Medulla oblongata (tissue), 1 donor: ENCODE measurements at regions not wholly inside any gene's neighbourhood (a gene's known extent, or its start where the extent isn't known, plus 50 kb on each side); places are given as distances from the start of the nearest gene placed in this dataset.

Experiments
- DNase-seq: peaks from one replicate; pipeline ENCODE4 v3.0.0-alpha.2; 2015; ENCODE audit errors: extremely low spot score

DNA sequence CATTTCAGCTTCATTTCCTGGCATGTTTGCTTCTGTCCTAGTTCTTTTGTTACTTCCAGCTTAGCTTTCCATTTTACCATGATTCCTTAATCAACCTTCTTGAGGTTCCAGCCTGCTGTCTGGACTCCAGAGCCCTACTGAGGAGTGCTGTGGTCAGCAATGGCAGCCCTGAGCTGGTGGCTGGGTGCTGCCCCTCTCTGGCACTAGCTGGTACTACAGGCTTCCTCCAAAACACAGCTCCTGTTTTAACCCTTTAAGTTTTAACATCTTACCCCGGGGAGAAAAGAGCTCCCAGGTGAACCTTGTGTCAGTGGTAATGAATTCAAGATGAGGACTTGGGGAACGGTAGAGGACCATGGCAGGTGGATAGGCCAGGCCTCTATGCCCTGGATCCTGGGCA is 395.5 kb downstream of the TMEM114 start:
- no peak for DNase-seq

DNA sequence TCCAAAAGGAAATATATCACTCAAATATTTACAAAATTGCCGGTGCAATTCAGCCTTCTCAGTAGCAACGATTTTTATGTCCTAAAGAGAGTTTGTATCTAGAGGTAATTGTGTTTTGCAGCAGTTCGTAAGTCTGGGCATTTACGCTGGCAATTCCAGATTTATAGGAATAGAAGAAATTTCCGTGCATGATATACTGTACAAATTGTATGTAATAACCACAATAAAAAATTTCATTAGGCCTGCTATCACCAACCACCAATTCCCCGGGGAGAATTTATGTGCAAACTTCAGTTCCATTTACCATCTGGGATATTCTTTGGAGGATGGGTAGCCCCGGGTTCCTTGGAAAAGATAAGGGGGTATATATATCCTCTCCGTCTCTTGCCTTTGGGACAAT is 401.5 kb downstream of the TMEM114 start:
- no peak for DNase-seq

DNA sequence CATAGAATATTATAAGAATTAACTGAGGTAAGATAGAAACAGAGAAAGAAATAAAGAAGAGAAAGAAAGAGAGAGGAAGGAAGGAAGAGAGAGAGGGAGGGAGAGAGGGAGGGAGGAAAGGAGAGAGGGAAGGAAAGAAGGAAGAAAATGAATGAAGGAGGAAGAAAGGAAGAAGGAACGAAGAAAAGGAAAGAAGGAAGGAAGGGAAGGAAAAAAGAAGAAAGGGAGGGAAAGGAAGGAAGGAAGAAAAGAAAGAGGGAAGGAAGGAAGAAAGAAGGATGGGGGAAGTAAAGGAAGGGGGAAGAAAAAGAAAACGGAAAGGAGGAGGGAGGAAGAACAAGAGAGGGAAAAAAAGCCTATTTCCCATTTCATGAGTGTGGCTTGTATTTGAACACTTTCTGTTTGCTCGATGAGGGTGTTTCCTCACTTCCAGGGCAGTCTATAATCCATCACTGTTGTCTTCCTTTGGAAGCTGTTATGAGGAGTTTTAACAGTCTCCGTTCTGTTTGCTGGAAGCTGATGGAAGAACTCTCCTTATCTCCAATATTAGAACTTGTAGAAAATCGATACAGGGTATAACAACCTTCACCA is 402.4 kb downstream of the TMEM114 start:
- DNase-seq: no peak

DNA sequence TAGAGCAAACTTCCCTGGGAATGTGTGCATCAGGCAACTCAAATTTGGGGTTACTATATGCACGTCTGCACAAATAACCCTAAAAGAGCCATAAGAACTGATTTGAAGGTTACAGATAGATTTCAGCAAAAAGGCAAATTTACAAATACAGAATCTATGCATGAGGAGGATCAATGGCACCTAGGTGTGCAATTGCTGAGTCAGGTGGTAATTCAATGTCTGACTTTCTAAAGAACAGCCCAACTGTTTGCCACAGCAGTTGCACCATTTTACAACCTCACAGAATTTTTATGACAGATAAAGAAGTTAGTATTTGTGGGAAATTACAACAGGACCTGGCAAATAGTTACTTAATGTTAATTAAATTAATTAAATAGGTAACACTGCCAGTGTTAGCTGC is 405.5 kb downstream of the TMEM114 start:
- no peak for DNase-seq

DNA sequence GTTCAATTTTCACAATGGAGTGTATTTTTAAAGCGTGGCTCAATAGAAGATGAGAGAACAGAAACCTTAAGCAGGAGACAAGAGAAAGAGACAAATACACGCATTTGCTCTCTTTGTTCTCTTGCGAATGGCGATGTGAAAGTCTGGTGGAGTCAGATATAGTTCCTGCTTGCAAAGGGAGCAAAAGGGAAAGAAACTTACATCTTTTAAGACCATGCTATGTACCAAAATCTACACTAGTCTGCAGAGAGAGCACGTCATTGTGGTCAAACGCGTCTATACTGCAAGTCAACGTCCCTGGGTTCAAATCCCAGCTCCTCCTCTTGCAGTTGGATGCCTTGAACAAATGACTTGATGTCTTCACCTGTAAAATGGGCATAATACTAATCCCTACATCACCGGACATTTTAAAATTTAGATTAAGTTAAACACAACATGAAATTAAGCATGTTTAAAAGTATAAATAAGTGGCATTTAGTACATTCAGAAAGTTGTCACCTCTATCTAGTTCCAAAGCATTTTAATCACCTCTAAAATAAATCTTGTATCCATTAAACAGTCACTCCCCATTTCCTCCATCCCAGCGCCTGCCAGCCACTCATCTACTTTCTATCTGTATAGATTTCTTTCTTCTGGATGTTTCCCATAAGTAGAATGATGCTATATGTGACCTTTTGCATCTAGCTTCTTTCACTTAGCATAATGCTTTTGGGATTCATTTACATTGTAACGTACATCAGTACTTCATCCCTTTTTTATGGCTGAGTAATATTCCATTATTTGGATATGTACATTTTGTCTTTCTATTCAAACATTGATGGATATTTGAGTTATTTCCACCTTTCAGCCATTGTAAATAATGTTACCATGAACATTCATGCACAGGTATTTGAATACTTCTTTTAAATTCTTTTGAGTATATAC is 406.9 kb downstream of the TMEM114 start:
- no peak for DNase-seq

DNA sequence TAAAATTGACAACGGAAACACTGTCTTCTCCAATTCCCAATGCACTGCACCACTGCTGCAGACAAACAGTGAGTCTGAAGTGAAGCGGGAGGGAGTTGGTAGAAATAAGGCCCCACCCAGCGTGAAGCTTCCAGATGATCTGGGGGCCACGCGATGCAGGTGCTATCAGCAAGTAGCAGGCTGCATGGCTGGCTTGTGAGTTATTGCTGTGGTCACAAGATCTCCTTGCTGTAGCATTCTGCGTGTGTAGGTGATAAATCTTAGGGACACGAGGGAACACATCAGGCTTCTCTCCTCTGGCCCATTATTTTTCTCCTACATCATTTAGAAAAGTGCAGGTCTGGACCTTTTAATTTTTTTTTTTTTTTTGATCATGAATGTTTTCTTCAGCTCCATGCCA is 407.6 kb downstream of the TMEM114 start:
- no peak for DNase-seq

DNA sequence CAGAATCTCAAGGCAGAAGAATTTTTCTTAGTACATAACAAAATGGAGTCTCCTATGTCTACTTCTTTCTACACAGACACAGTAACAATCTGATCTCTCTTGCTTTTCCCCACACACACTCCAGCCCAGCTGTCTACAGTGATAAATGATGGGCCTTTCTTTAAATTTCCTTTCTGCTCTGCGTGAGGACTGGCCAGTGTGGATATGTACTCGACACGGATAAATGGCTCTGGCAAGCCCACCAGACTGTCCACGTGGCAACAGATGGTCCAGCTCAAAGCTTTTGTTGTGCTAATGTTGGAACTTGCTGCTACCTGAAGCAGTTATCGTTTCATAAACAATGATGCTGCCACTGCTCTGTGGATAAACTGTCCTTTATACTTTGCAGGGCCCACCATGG is 410.7 kb downstream of the TMEM114 start:
- DNase-seq: no peak

DNA sequence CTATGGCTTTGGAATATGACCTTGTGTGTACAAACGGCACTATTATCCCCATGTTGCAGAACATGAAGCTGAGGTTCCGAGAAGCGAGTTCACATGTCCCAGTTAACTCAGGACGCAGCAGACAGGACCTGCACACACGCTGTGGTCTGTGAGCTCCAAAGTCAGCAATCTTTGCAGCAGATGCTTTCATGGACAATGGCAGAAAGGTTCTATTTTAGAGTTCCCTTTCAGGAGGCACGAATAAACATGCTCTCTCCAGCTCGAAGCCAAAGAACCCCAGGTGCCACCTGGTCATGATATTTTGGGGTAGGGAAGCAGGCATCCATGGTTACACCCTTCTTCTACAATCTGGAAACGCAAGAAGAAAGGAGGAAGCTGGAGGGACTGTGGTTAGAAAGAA is 412.0 kb downstream of the TMEM114 start:
- no peak for DNase-seq

DNA sequence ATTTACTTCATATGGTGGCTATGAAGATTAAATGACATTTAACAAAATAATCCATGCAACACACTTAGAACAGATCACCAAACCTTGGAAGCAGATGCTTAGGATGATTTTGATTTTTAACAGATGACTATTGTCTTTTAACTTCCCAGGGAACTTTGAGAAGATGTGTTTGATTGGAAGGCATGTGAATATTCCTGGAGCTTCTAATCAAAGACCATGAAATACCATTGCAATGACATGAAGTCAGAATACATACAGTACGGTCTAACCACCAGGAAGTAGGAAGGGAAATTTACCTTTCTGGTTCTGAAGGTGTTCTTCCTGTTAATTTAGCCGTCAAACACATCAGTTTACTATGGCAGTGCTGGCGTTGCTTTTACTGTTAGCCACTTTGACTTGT is 414.9 kb downstream of the TMEM114 start:
- no peak for DNase-seq

DNA sequence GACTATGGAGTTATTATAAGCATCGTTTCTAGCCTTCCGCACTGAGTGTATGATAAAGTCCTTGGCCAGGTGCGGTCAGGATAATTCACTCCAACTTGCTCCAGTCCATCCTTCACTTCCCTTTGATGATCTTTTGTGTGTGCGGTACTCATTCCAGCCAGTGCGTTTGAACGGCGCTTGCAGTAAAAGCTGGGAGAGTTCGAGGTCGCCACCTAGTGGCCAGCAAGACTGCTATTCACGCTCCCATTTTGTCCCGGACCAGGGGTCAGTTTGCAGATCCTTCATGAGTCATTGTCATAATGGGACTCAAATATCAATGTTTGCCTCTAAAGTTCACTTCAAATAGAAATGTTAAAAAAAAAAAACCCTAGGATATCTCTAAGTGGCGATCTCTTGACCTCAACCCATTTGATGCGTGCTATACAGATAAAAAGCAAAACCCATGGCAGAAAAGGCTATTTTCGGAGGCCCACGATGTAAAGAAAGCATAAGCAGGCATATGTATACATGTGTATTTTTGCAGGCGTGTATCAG is 417.1 kb downstream of the TMEM114 start:
- DNase-seq: peak; percentile 80

DNA sequence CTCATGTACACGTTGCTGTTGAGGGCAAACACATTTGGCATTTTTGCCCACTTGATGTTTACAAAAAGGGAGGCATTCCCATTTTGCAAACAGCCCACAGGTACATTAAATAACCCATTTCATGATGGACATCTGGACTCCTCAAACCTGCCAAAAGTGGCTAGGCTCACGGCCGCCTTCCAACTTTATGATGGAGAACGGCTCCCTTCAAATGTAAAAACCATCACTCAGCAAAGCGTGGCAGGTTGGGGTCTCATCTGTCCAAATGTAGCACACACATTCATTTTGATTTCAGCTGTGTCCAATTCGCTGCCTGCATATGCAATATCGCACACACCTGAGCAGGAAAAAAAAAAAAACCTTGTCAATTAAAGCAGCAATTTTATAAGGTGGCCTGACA is 417.8 kb downstream of the TMEM114 start:
- no peak for DNase-seq

DNA sequence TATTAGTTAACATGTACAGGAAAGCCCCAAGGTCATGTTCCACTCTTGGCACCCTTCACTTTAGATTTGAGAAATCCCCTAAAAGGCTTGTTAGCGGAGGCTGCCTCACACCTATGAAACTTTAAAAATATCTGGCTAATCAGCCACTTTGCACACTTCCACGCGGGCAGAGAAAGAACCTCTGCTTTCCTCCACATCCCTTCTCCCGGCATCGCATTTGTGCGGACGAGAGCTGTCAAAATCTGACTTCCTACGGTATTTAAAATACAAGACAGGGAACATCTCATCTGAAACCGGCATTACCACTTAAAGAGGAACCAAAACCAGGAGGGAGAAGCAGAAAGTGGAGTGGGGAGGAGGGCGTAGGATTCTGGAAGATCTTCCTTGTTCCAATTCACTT is 422.3 kb downstream of the TMEM114 start:
- peak; percentile 8 for DNase-seq

DNA sequence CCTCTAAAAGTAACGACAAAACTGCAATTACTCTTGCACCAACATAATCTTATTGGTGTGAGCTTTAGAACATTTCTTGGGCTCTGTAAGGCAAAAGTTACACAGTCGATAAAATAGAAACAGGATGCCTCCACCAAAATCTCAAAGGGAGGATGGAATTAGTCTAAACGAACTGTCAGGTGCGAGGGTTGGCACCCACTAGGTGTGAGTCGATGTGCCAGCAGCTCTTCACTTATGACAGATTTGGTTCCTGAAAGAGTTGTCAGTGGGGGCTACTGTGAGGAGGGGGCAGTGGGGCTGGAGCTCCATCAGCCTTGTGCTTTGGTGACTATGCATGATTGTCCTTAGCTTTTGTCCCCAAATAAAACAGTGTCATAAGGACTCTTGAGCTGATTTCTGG is 422.9 kb downstream of the TMEM114 start:
- DNase-seq: no peak

DNA sequence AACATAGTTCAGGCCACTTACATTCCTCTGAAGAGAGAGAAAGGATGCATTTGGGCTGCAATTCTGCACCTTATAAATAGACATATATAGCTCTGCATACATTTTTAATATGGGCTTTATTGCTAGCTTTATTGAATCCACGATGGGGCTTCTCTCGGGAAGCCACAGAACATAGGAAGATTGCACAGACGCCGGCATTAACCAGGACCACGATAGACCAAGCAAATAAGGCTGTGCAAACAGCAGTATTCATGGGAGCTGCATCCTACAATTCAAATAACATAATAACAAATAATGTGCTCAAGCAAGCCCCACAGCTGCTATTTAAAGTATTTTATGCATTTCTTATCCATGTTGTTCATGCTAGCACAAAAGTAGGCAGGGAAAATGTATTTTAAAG is 432.3 kb downstream of the TMEM114 start:
- no peak for DNase-seq

DNA sequence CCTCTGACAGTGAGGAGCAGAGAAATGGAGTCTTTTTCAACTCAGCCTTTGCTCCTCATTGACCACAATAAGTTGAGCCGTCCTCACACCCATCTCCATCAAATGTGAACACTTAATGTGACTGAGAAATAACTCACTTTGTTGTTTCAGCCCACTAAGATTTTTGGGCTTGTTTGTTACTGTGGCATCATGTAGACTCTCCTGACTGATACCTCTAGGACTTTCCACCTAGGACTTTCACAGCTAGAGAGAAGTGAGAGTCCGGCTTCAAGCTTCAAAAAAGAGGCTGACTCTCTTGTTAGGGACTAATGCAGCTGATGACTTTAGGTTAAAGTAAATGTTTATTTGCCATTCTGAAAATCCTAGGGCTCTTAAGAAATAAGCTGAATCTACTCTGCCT is 435.0 kb downstream of the TMEM114 start:
- DNase-seq: no peak

DNA sequence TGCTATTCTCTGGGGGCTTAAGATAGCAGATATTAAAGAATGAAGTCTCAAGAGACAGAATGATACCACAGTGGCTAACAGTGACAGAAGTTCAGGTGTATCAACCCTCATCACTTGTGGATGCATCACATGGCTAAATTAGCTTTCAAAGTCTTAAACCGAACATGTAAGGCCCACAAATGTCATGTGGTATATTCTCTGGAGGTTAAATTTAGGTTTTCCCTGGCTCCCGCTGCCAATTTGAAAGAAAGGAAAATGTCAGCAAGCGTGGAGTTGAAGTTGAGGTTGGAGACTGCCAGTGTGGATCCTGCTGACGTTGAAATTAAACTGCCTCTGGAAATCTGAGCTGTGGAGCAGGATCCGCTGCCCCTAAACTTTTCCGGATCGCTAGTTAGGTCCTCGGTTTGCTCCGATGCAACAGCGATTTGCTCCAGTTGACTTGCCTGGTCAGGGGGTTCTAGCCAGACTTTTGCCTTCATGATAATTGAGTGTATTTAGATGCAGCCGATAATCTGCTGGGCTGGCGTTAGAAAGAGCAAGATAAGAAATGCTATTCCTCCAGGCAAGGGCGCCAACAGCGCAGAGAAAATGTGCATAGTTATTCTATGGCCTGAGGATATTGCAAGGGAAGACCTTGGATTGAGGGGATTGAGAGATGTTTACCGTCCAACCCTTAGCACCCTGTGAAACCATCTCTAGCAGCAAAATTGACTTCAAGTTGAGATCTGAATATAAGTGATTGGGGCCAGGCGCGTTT is 443.9 kb downstream of the TMEM114 start:
- no peak for DNase-seq

DNA sequence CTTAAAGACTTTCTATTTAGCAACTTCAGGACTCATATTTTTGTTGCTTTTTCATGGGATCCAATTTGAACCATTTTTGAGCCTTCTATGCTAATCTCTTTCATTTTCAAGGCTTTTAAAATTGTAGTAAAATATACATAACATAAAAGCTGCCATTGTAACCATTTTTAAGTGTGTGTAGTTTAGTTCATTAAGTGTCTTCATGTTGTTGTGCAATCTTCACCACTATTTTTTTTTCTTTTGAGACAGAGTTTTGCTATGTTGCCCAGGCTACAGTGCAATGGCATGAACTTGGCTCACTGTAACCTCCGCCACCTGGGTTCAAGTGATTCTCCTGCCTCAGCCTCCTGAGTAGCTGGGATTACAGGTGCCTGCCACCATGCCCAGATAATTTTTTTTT is 451.6 kb downstream of the TMEM114 start:
- DNase-seq: no peak

DNA sequence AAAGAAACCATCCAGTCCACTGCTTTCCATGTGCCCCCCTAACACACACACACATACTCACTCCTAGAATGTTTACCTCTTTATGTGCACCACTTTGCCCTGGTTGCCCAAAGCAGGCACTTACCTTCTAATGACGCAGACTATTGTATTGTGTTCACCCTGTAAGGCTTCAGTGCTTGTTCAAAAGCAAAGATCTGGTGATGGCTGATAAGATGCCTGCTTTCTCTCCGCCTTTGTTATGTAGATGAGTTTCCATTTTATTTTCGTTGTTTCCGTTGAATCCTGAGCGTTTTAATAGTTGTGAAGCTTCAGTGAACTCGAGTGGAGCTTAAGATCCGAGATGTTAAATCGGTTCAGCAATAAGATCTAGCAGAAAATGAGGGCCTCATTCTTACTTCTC is 452.7 kb downstream of the TMEM114 start:
- no peak for DNase-seq

DNA sequence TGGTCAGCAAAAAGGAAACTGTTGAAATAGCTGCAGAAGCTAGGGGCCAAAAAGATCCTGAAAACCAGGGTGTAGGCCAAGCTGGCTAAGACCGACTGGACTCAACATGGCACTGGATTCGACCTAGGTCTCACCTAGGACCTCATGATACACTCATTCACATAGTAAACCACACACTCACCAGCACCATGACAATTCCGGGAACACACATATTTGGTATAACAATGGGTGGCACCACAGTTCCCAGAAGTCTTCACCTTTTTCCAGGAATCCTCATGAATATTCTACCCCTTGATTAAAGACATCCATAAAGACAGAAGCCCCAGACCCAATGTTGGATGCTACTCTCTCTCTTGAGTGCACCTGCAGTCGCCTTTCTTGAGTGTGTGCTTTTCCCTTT is 460.1 kb downstream of the TMEM114 start:
- no peak for DNase-seq

DNA sequence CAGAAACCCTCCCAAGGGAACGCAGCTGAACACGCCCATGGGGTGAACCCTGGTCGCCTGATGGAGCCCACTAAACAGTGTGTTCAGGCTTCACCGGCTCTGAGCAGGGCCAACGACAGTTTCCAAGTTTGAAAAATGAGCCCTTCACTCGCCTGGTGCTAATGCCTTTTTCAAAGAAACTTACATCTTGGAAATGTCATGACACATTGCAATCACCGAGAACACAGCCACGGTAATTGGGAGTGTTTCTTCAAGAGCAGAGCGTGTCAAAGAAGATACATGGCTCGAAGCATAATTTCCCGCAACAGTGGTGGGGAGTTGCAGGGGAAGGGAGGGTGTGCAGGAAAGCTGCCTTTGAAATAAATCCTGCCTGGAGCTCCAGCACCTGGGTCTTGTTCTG is 463.2 kb downstream of the TMEM114 start:
- DNase-seq: no peak

DNA sequence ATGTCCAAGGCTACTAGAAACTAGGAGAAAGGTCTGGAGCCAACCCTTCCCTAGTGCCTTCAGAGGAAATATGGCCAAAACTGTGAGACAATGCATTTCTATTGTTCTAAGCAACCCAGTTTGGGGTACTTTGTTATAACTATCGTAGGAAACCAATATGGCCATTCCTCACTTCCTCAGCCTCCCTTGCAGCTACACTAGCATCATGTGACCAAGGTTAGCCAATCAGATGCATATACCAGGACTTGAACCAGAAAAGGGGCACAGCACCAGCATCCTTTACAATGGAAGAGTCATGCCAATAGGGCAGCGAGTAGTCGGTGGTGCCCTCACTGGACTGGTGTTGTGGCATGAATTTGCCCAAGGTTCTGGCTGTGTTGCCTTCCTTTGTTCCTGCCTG is 464.0 kb downstream of the TMEM114 start:
- DNase-seq: no peak

DNA sequence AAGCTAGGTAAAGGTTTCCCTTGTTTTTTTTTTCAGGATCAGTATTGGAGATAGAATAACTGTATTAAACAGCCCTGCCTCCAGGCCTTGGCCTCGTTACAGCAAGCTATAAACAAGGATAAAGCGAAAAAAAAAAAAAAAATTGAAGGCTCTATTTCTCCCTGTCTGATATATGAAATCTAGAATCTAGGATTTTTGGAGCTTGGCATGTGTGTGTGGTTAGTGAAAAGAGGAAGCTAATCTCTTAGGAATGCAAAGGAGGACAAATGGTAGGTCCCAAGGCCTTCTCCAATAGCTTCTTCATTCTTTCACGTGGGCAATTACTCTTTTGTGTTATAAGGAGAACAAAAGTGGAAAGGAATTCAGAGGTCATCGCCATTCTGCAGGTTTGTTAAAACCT is 470.3 kb downstream of the TMEM114 start:
- no peak for DNase-seq

DNA sequence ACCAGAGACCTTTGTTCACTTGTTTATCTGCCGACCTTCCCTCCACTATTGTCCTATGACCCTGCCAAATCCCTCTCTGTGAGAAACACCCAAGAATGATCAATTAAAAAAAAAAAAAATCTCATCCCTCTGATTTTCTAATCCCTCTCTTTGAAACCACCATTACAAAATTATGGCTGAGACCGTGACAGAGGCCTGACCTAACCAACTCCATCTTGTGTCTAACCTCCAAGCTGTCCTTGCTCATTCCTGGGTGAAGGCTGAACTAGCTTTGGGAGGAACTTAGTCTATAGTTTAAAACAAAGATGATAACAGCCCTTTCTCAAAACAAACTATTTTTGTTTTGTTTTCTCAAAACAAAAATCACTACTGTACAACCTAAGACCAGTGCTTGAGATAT is 474.5 kb downstream of the TMEM114 start:
- DNase-seq: no peak
